Panc1 (cell line): ENCODE measurements at regions not wholly inside any gene's neighbourhood (a gene's known extent, or its start where the extent isn't known, plus 50 kb on each side); places are given as distances from the start of the nearest gene placed in this dataset.

Experiments used
- ATAC-seq: fragments of 200-7000 bp; cut with Tn5 transposase; 2 replicates; pipeline ENCODE4 v1.9.1; 2020; ENCODE audit warnings: mild to moderate bottlenecking, moderate library complexity
- BruUV-seq: library from RNA; stranded (reverse); fragments of 400-500 nt; replicated peaks from 2 replicates; lab custom pipeline; 2021; lab: Mats Ljungman, UMichigan
- CTCF ChIA-PET: fragments of 300-600 bp; sonication (Branson Sonifier 250); formaldehyde crosslinking; loops from one replicate; lab custom pipeline; 2022; ENCODE audit warnings: antibody characterized with exemption; lab: Charles Lee
- POLR2A ChIA-PET: fragments of 300-600 bp; sonication (Branson Sonifier 250); formaldehyde crosslinking; loops from one replicate; lab custom pipeline; 2022; ENCODE audit warnings: antibody characterized with exemption; lab: Charles Lee
- DNase-seq: peaks from one replicate; pipeline ENCODE4 v3.0.0-alpha.2; 2010; ENCODE audit warnings: low read depth, low spot score
- H3K27ac ChIP-seq: 2 replicates; pipeline ENCODE4 v1.5.1; 2011; ENCODE audit warnings: mild to moderate bottlenecking, low read length, inconsistent platforms
- H3K27me3 ChIP-seq: fragments of 200-500 bp; sonication (Bioruptor generic); 2 replicates; pipeline ENCODE4 v1.6.0; 2014; ENCODE audit warnings: low read length, inconsistent platforms; ENCODE audit not compliant: control insufficient read depth, insufficient read depth
- H3K36me3 ChIP-seq: fragments of 200-500 bp; sonication (Bioruptor generic); 2 replicates; pipeline ENCODE4 v1.5.1; 2014; ENCODE audit warnings: inconsistent platforms, mild to moderate bottlenecking, low read length, moderate library complexity; ENCODE audit not compliant: control insufficient read depth, insufficient read depth
- H3K4me1 ChIP-seq: 2 replicates; pipeline ENCODE4 v1.5.1; 2011; ENCODE audit warnings: inconsistent platforms, mild to moderate bottlenecking, low read length, moderate library complexity; ENCODE audit not compliant: control insufficient read depth, insufficient read depth
- H3K4me3 ChIP-seq, 2 experiments: 2 replicates each; pipeline ENCODE4 v1.5.1; 2011 to 2012; ENCODE audit warnings: low read depth in 2 of 2, low read length in 2 of 2, mild to moderate bottlenecking in 2 of 2, inconsistent platforms in 1 of 2, moderate library complexity in 1 of 2
- H3K9me3 ChIP-seq: fragments of 200-500 bp; sonication (Bioruptor generic); 2 replicates; pipeline ENCODE4 v1.5.1; 2014; ENCODE audit warnings: low read depth, mild to moderate bottlenecking, inconsistent platforms, low read length, moderate library complexity; ENCODE audit not compliant: control insufficient read depth, insufficient read depth
- POLR2AphosphoS5 ChIP-seq: IDR thresholded peaks from 2 replicates; pipeline ENCODE4 v1.6.1; 2012; ENCODE audit warnings: mild to moderate bottlenecking, low read depth, low read length, moderate library complexity
- SIN3A ChIP-seq: IDR thresholded peaks from 2 replicates; pipeline ENCODE4 v1.6.1; 2012; ENCODE audit warnings: low read depth, mild to moderate bottlenecking, low read length, moderate library complexity, borderline replicate concordance; ENCODE audit not compliant: insufficient read depth
- TCF7L2 ChIP-seq: IDR thresholded peaks from 2 replicates; pipeline ENCODE4 v1.6.1; 2011; ENCODE audit warnings: mild to moderate bottlenecking, low read depth, low read length, inconsistent platforms
- in situ Hi-C: cut with HindIII; loops from 2 replicates; pipeline ENCODE4 v1.10.0; 2016; ENCODE audit warnings: low sequenced_read_pairs, low pct_unique_long_range_greater_than_20kb
- intact Hi-C: fragments of 100-400 bp; cut with micrococcal nuclease; formaldehyde crosslinking; loops from one replicate; pipeline ENCODE4 v1.10.0; 2022; ENCODE audit not compliant: unreplicated experiment
- TF ChIP-seq, protein P1 (sequence below): fragments of 450-650 bp; IDR thresholded peaks from 2 replicates; pipeline ENCODE4 v1.5.1; 2017; ENCODE audit warnings: mild to moderate bottlenecking
- TF ChIP-seq, protein P2 (sequence below), 2 experiments: IDR thresholded peaks; 2 replicates each; pipeline ENCODE4 v1.6.1; 2011 to 2012; ENCODE audit warnings: low read depth in 2 of 2, control low read depth in 1 of 2, low read length in 1 of 2, mild to moderate bottlenecking in 1 of 2, moderate library complexity in 1 of 2; ENCODE audit not compliant: insufficient read depth in 1 of 2

DNA sequence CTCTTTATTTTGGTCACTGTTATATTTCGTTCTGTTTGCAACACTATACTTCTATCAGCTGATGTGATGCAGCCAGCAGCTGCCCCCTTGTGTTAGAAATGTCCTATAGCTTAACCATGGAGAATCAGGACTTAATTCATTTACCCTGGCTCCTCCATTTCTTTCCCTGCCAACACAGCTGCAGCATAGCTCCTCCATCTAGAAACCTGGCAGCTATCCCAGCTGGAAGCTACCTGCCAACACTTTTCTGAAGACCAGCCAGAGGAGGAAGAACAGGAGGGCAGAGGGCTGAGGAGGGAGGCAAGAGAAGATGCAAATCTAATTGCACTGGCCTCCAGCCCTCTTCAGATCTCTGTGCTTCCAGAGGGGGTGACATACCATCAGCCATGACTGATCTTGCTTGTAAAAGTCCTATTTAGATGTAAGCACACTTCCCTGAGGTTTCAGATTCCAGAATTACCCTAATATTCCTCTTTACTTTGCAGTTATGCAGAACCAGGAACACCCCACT is 156.8 kb upstream of the TMEM260 start:
- intact Hi-C loops (no loop called here), in situ Hi-C loops (no loop called here)
- TF ChIP-seq, protein P1, sequence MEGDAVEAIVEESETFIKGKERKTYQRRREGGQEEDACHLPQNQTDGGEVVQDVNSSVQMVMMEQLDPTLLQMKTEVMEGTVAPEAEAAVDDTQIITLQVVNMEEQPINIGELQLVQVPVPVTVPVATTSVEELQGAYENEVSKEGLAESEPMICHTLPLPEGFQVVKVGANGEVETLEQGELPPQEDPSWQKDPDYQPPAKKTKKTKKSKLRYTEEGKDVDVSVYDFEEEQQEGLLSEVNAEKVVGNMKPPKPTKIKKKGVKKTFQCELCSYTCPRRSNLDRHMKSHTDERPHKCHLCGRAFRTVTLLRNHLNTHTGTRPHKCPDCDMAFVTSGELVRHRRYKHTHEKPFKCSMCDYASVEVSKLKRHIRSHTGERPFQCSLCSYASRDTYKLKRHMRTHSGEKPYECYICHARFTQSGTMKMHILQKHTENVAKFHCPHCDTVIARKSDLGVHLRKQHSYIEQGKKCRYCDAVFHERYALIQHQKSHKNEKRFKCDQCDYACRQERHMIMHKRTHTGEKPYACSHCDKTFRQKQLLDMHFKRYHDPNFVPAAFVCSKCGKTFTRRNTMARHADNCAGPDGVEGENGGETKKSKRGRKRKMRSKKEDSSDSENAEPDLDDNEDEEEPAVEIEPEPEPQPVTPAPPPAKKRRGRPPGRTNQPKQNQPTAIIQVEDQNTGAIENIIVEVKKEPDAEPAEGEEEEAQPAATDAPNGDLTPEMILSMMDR, result peak; percentile 68
- TF ChIP-seq, protein P2, sequence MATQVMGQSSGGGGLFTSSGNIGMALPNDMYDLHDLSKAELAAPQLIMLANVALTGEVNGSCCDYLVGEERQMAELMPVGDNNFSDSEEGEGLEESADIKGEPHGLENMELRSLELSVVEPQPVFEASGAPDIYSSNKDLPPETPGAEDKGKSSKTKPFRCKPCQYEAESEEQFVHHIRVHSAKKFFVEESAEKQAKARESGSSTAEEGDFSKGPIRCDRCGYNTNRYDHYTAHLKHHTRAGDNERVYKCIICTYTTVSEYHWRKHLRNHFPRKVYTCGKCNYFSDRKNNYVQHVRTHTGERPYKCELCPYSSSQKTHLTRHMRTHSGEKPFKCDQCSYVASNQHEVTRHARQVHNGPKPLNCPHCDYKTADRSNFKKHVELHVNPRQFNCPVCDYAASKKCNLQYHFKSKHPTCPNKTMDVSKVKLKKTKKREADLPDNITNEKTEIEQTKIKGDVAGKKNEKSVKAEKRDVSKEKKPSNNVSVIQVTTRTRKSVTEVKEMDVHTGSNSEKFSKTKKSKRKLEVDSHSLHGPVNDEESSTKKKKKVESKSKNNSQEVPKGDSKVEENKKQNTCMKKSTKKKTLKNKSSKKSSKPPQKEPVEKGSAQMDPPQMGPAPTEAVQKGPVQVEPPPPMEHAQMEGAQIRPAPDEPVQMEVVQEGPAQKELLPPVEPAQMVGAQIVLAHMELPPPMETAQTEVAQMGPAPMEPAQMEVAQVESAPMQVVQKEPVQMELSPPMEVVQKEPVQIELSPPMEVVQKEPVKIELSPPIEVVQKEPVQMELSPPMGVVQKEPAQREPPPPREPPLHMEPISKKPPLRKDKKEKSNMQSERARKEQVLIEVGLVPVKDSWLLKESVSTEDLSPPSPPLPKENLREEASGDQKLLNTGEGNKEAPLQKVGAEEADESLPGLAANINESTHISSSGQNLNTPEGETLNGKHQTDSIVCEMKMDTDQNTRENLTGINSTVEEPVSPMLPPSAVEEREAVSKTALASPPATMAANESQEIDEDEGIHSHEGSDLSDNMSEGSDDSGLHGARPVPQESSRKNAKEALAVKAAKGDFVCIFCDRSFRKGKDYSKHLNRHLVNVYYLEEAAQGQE (IDR thresholded peaks at IDR 0.05; ENCODE audit: insufficient read depth in 1 of 2, low read depth in 2 of 2, low read length in 1 of 2), result no peak
- no peaks in the 10 kb centered on the region for H3K4me1 ChIP-seq
- H3K27me3 ChIP-seq, result no peaks in the 10 kb centered on the region
- no peak overlapping the region for H3K27ac ChIP-seq
- CTCF ChIA-PET, result no interaction called here
- ATAC-seq (peak; percentile 78; the same call in 1 of the 2 replicates), DNase-seq (peak; percentile 7)
- H3K4me3 ChIP-seq, result no peak overlapping the region
- POLR2A ChIA-PET, result no interaction called here
- BruUV-seq, result no TSS peak
- no peaks in the 10 kb centered on the region for H3K9me3 ChIP-seq
- no peaks in the 10 kb centered on the region for H3K36me3 ChIP-seq

DNA sequence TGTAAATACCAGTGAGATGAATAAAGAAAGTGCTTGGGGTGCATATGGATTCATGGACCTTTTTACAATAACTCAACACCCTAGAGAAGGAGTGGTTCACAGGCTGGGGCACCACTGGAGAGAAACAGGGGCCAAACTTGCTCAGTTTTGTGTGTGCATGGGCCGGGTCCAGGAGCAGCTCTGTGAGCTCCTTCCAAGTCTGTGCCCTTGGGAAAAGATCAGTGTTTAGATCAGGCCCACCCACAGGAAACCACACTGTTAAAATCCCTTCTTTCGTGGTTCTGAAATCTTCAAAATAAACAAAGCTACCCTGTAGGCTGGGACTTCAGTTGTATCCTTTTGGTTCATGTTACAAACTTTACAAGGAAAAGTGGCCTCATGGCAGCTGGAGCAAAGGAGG is 156.1 kb upstream of the TMEM260 start:
- TF ChIP-seq, protein P2 (IDR thresholded peaks at IDR 0.05; ENCODE audit: insufficient read depth in 1 of 2, low read depth in 2 of 2, low read length in 1 of 2), result no peak
- TF ChIP-seq SIN3A (no peak), POLR2AphosphoS5 (no peak), TCF7L2 (no peak)
- TF ChIP-seq, protein P1, result no peak
- ATAC-seq (no peak), DNase-seq (no peak)
- CTCF ChIA-PET, result no interaction called here
- Histone ChIP-seq H3K27me3 (no peaks in the 10 kb centered on the region), H3K9me3 (no peaks in the 10 kb centered on the region), H3K4me3 (no peak overlapping the region), H3K36me3 (no peaks in the 10 kb centered on the region), H3K27ac (no peak overlapping the region), H3K4me1 (no peaks in the 10 kb centered on the region)
- in situ Hi-C loops (no loop called here), intact Hi-C loops (no loop called here)
- POLR2A ChIA-PET, result no interaction called here
- no TSS peak for BruUV-seq
